SK-N-SH (cell line): ENCODE measurements at regions not wholly inside any gene's neighbourhood (a gene's known extent, or its start where the extent isn't known, plus 50 kb on each side); places are given as distances from the start of the nearest gene placed in this dataset.

ENCODE experiments used
- CTCF ChIA-PET: fragments of 300-600, 350-600 bp; formaldehyde crosslinking; extraction: SDS; loops from one replicate; lab custom pipeline; 2021; lab: Yijun Ruan, JAX
- POLR2A ChIA-PET: fragments of 350-600 bp; sonication (Branson Sonifier 250); formaldehyde crosslinking; extraction: SDS; loops from one replicate; lab custom pipeline; 2020; ENCODE audit warnings: antibody characterized with exemption, inconsistent platforms; lab: Yijun Ruan, JAX
- DNase-seq: peaks from one replicate; pipeline ENCODE4 v3.0.0; 2012
- H2AFZ ChIP-seq: fragments of 200-600 bp; sonication (generic); 2 replicates; pipeline ENCODE4 v1.8.1; 2016; ENCODE audit warnings: antibody characterized with exemption, mild to moderate bottlenecking, low read depth
- H3F3A ChIP-seq: fragments of 200-600 bp; sonication (generic); replicated peaks from 2 replicates; pipeline ENCODE3; 2016; ENCODE audit warnings: antibody characterized with exemption, mild to moderate bottlenecking; ENCODE audit not compliant: insufficient read depth
- H3K27ac ChIP-seq, 2 experiments: fragments of 200-500 bp in 1 of 2; fragments of 200-600 bp in 1 of 2; sonication (Bioruptor generic) in 1 of 2; sonication (generic), shearing (Covaris generic) in 1 of 2; 2 replicates each; pipeline versions ENCODE4 v1.5.1 to v1.6.1; 2014 to 2016; ENCODE audit warnings: low read depth in 2 of 2, inconsistent platforms in 1 of 2, low read length in 1 of 2, mild to moderate bottlenecking in 1 of 2, mixed read lengths in 1 of 2
- H3K27me3 ChIP-seq: fragments of 200-600 bp; sonication (generic), shearing (Covaris generic); 2 replicates; pipeline ENCODE4 v1.6.1; 2016; ENCODE audit warnings: mixed run types; ENCODE audit not compliant: insufficient read depth
- H3K36me3 ChIP-seq, 2 experiments: fragments of 200-500 bp in 1 of 2; fragments of 200-600 bp in 1 of 2; sonication (Bioruptor generic) in 1 of 2; sonication (generic) in 1 of 2; replicated peaks in 1 of 2; 2 replicates each; pipeline versions ENCODE3 to v1.5.1; 2014 to 2016; ENCODE audit warnings: low read length in 1 of 2, mild to moderate bottlenecking in 1 of 2; ENCODE audit not compliant: insufficient read depth in 2 of 2, control insufficient read depth in 1 of 2
- H3K4me1 ChIP-seq, 2 experiments: fragments of 200-500 bp in 1 of 2; fragments of 200-600 bp in 1 of 2; sonication (Bioruptor generic) in 1 of 2; sonication (generic), shearing (Covaris generic) in 1 of 2; 2 replicates each; pipeline versions ENCODE4 v1.5.1 to v1.6.1; 2014 to 2016; ENCODE audit warnings: low read depth in 1 of 2, low read length in 1 of 2, mixed run types in 1 of 2; ENCODE audit not compliant: insufficient read depth in 2 of 2, control insufficient read depth in 1 of 2
- H3K4me2 ChIP-seq: fragments of 200-600 bp; sonication (generic), shearing (Covaris generic); 2 replicates; pipeline ENCODE4 v1.6.1; 2017; ENCODE audit warnings: mixed run types
- H3K4me3 ChIP-seq, 2 experiments: fragments of 200-500 bp in 1 of 2; fragments of 200-600 bp in 1 of 2; sonication (Bioruptor generic) in 1 of 2; sonication (generic), shearing (Covaris generic) in 1 of 2; 2 replicates each; pipeline versions ENCODE4 v1.5.1 to v1.8.1; 2014 to 2016; ENCODE audit warnings: low read depth in 2 of 2, inconsistent platforms in 1 of 2, low read length in 1 of 2, mild to moderate bottlenecking in 1 of 2, mixed read lengths in 1 of 2, moderate library complexity in 1 of 2
- H3K79me2 ChIP-seq: fragments of 200-600 bp; sonication (generic); 2 replicates; pipeline ENCODE4 v1.8.1; 2017; ENCODE audit warnings: mild to moderate bottlenecking; ENCODE audit not compliant: insufficient read depth
- H3K9ac ChIP-seq: fragments of 200-600 bp; sonication (generic); 2 replicates; pipeline ENCODE4 v1.6.1; 2017; ENCODE audit warnings: mixed run types
- H3K9me2 ChIP-seq: fragments of 200-600 bp; sonication (generic); 2 replicates; pipeline ENCODE4 v1.6.1; 2017; ENCODE audit warnings: mixed run types
- H3K9me3 ChIP-seq: fragments of 200-600 bp; sonication (generic); 2 replicates; pipeline ENCODE4 v1.6.1; 2017; ENCODE audit warnings: mixed run types, mild to moderate bottlenecking, moderate library complexity
- H4K20me1 ChIP-seq: fragments of 200-600 bp; sonication (generic); 2 replicates; pipeline ENCODE4 v1.6.1; 2017; ENCODE audit warnings: mild to moderate bottlenecking, mixed run types; ENCODE audit not compliant: insufficient read depth
- EP300 ChIP-seq, 2 experiments: IDR thresholded peaks; 2 replicates each; pipeline versions ENCODE4 v1.4.0 to v1.6.1; 2012; ENCODE audit warnings: borderline replicate concordance in 1 of 2, low read depth in 1 of 2, low read length in 1 of 2
- FOXJ3 ChIP-seq: sonication (generic); formaldehyde crosslinking; IDR thresholded peaks from 2 replicates; pipeline ENCODE4 v1.5.1; 2020; ENCODE audit warnings: mild to moderate bottlenecking, missing genetic modification reagents
- IRF3 ChIP-seq: fragments of 150-350 bp; IDR thresholded peaks from 2 replicates; pipeline ENCODE4 v1.6.1; 2016; ENCODE audit warnings: mild to moderate bottlenecking, low read depth, low read length
- MXI1 ChIP-seq: IDR thresholded peaks from 2 replicates; pipeline ENCODE4 v1.6.1; 2012; ENCODE audit warnings: mild to moderate bottlenecking, low read depth, low read length, improper control_type of control experiment
- PBX3 ChIP-seq: IDR thresholded peaks from 2 replicates; pipeline ENCODE4; 2012
- POLR2AphosphoS5 ChIP-seq: IDR thresholded peaks from 2 replicates; pipeline ENCODE4 v1.6.1; 2012; ENCODE audit warnings: low read depth, low read length
- RAD21 ChIP-seq: IDR thresholded peaks from 2 replicates; pipeline ENCODE4 v1.6.1; 2012; ENCODE audit warnings: mild to moderate bottlenecking, low read length
- REST ChIP-seq: IDR thresholded peaks from 2 replicates; pipeline ENCODE4 v1.6.1; 2012; ENCODE audit warnings: mild to moderate bottlenecking, low read depth, low read length, moderate library complexity
- RFX5 ChIP-seq: IDR thresholded peaks from 2 replicates; pipeline ENCODE4 v1.6.1; 2012; ENCODE audit warnings: mild to moderate bottlenecking, improper control_type of control experiment, low read length
- WGBS: methylation state at CpG from one replicate; pipeline ENCODE4 v1.1.6; 2017; ENCODE audit warnings: low lambda C conversion rate; 5-methylcytosine and 5-hydroxymethylcytosine counted together
- TF ChIP-seq, protein P1 (sequence below): fragments of 150-350 bp; IDR thresholded peaks from 2 replicates; pipeline ENCODE4 v1.6.1; 2017; ENCODE audit warnings: antibody characterized with exemption, low read length, low read depth, borderline replicate concordance
- TF ChIP-seq, protein P2 (sequence below): fragments of 200-600 bp; sonication (generic); IDR thresholded peaks from 2 replicates; pipeline ENCODE4 v1.6.1; 2017; ENCODE audit warnings: antibody characterized with exemption, mild to moderate bottlenecking, moderate library complexity

DNA sequence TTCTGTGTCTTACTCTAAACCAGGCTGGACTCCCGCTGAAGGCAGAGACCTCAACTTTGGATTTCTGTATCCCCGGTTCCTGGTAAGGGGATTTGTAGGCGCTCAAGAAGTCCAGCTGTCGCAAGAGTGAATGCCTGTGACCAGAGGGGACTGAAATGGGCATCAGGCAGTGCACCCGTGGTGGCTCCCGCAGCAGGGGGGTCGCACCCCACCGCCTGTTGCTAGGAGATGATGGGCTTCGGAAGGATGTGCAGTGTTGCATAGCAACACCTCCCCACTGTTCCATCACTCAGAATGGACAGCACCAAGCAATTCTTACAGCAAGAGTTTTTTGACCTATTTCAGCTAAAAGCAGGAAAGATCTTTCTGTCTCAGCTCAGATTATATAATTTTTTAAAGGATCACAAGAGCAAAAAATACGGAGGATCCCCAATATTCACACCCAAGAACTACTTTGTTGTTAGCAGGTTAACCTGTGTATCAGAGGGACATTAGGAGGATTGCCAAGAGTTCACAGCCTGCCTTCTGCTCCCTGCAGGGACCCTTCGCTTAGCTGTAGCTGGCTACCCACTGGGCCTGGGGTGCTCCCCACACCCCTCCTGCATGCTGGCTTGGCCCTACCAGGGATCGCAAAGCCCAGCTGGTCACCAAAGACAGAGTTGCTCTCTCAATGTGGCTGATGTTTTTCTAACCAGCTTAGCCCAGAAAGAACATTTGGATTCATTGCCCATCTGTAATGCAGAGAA lies 63.8 kb downstream of the SOWAHC start:
- CTCF ChIA-PET, result no interaction called here
- no peaks in the 10 kb centered on the region for H3F3A ChIP-seq
- no peak for DNase-seq

More for the DNA sequence above, 63.8 kb downstream of the SOWAHC start:
- Histone ChIP-seq H3K4me1 (peaks cover 0 to 7% of the 10 kb centered on the region in 2 experiments; a peak in 1 of 4 replicates), H3K27me3 (no peaks in the 10 kb centered on the region; the same call in 1 of the 2 replicates), H3K9ac (no peak overlapping the region), H2AFZ (no peak overlapping the region), H3K4me2 (no peak overlapping the region), H4K20me1 (no peaks in the 10 kb centered on the region), H3K27ac (no peak overlapping the region), H3K9me2 (no peaks in the 10 kb centered on the region), H3K9me3 (no peaks in the 10 kb centered on the region), H3K4me3 (no peak overlapping the region), H3K79me2 (no peaks in the 10 kb centered on the region), H3K36me3 (no peaks in the 10 kb centered on the region)
- 77% methylated on average over 11 of the region's 12 CpGs for WGBS
- POLR2A ChIA-PET, result no interaction called here
- TF ChIP-seq POLR2AphosphoS5, result no peak
- no peak for TF ChIP-seq REST
- no peak for TF ChIP-seq RFX5
- TF ChIP-seq RAD21, result no peak
- TF ChIP-seq EP300 (IDR thresholded peaks at IDR 0.05; ENCODE audit: borderline replicate concordance in 1 of 2, low read depth in 1 of 2, low read length in 1 of 2), result no peak
- TF ChIP-seq, protein P1, sequence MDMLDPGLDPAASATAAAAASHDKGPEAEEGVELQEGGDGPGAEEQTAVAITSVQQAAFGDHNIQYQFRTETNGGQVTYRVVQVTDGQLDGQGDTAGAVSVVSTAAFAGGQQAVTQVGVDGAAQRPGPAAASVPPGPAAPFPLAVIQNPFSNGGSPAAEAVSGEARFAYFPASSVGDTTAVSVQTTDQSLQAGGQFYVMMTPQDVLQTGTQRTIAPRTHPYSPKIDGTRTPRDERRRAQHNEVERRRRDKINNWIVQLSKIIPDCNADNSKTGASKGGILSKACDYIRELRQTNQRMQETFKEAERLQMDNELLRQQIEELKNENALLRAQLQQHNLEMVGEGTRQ, result no peak
- no peak for TF ChIP-seq IRF3
- TF ChIP-seq FOXJ3 (CRISPR knock-in tag), result no peak
- TF ChIP-seq, protein P2, sequence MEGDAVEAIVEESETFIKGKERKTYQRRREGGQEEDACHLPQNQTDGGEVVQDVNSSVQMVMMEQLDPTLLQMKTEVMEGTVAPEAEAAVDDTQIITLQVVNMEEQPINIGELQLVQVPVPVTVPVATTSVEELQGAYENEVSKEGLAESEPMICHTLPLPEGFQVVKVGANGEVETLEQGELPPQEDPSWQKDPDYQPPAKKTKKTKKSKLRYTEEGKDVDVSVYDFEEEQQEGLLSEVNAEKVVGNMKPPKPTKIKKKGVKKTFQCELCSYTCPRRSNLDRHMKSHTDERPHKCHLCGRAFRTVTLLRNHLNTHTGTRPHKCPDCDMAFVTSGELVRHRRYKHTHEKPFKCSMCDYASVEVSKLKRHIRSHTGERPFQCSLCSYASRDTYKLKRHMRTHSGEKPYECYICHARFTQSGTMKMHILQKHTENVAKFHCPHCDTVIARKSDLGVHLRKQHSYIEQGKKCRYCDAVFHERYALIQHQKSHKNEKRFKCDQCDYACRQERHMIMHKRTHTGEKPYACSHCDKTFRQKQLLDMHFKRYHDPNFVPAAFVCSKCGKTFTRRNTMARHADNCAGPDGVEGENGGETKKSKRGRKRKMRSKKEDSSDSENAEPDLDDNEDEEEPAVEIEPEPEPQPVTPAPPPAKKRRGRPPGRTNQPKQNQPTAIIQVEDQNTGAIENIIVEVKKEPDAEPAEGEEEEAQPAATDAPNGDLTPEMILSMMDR, result no peak
- no peak for TF ChIP-seq PBX3
- no peak for TF ChIP-seq MXI1
